NOMO-1 treated with DMSO at 0.1 percent for 48 hours (cell line): ENCODE measurements at regions not wholly inside any gene's neighbourhood (a gene's known extent, or its start where the extent isn't known, plus 50 kb on each side); places are given as distances from the start of the nearest gene placed in this dataset.

ENCODE experiments used
- DNase-seq: peaks from one replicate; lab custom pipeline; 2025; ENCODE audit not compliant: unreplicated experiment; lab: John Stamatoyannopoulos, UW

GRCh38 chr4:10984815-10985214 is 300.2 kb upstream of the CLNK start:
- DNase-seq, result no peak

GRCh38 chr4:10983885-10984640 is 299.5 kb upstream of the CLNK start:
- no peak for DNase-seq

DNA sequence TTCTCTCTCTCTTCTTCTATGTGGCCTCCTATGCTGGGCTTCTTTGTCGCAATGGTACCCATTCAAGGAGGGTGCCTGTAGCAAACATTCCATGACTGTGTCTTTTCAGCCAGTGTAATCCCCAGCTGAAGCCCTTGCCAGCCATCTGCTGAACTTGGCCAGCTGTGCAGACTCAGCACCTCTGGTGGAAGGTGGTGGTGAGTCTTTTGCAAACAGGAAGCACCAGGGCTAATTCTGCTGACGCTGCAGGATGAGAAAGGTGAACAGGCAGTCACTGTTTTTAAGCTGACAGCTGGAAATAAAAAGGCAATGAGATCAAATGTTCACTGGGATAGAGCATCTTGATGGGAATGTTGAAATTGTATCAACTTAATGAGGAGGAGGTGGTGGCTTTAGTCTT is 298.7 kb upstream of the CLNK start:
- no peak for DNase-seq

GRCh38 chr4:10982305-10982704 is 297.7 kb upstream of the CLNK start:
- DNase-seq, result no peak

DNA sequence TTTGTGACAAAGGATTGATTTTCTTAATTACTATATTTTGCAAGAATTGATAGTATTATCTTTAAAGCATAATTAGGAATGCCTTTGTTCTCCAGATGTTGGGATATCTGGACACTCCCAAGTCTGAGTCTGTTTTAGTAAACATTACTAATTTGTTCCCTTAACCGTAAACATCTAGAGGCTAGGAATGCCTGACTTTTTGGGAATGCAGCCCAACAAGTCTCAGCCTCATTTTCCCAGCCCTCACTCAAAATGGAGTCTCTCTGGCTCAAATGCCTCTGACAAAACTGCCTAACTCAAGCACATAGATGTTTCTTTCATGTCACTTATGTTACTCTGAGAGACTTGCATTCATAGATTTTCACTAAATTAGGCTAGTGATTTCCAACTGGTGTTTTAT is 297.0 kb upstream of the CLNK start:
- DNase-seq, result no peak

DNA sequence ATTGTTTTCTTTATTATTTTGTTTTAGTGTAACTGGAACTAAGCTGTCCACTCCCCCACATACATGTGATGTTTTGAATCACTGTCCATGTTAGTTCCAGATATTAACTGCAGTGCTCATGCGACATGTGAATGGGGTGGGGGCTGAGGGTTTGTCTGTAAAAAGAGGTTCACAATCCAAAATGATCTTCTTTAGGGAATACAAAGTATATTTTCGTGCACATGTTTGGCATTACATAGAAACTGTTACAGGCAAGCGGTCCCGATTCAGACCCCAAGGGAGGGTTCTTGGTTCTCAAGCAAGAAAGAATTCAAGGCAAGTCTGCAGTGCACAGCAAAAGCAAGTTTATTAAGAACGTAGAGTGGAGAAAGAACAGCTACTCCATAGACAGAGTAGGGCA is 296.5 kb upstream of the CLNK start:
- DNase-seq, result no peak

GRCh38 chr4:10979032-10979431 is 294.5 kb upstream of the CLNK start:
- DNase-seq, result no peak

GRCh38 chr4:10977534-10977933 is 293.0 kb upstream of the CLNK start:
- DNase-seq, result peak; percentile 6

DNA sequence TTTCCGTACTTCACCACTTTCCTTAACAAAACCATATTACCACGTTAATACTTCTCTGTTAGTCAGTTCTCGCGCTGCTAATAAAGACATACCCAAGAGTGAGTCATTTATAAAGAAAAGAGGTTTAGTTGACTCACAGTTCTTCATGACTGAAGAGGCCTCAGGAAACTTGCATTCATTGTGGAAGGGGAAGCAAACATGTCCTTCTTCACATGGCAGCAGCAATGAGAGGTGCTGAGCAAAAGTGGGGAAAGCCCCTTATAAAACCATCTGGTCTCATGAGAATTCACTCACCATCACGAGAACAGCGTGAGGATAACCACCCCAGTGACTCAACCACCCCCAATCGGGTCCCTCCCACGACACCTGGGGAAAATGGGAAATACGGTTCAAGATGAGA is 289.8 kb upstream of the CLNK start:
- DNase-seq, result no peak

GRCh38 chr4:10973686-10974085 is 289.1 kb upstream of the CLNK start:
- DNase-seq, result no peak

DNA sequence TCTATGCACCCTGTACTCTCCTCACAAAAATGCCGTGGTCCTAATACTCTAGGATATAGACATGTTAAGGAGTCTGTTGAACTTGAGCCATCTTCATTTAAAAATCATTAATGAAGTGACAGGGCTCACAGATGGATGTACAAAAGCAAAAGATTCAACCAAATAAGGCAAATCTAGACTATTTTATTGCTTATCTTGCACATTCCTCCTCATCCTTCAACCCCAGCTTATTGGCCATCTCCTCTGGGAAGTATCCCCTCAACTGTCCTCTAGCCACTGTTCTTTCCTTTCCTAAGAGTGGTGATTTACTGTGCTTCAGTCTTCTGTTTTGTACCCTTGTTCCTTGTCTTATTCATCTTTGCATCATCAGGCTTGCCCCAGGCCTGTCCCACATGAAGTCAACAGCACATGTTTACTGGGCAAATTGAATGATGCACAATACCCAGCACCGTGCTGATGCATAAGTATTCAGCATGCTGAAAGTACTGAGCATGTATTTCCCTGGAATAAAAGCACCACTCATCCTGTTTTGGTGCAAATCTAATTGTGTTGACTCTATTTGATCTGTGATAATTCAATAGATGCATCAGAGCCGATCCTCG is 287.3 kb upstream of the CLNK start:
- DNase-seq, result no peak

GRCh38 chr4:10965196-10965595 is 280.6 kb upstream of the CLNK start:
- DNase-seq, result no peak

DNA sequence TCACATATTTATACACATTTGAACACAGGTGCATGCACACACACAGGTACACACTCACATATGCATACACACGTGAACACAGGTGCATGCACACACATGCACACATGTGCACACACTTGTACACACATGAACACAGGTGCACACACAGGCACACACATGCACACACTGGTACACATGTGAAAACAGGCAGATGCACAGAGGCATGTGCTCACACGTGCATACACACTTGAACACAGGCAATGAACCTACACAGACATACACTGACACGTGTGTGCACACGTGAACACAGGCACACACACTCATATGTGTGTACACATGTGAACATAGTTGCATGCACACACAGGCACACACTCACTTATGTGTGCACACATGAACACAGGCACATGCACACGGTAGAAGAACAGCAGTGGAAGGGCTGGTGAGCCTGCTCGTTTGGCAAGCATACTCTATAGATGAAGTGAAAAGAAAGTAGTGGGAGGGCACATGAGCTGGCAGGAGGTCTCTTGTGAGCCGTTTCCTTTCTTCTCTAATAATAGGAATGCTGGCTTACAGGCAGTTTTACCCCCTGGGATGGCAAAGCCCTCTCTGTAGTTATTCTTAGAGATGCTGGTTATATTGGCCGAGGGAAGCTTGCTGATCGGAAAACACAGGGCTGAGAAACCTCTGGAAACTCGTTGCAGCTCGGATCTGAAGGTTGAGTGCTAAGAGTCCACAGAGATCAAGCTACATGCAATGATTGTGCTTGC is 279.6 kb upstream of the CLNK start:
- no peak for DNase-seq

GRCh38 chr4:10963241-10963640 is 278.7 kb upstream of the CLNK start:
- no peak for DNase-seq

GRCh38 chr4:10962246-10962645 is 277.7 kb upstream of the CLNK start:
- no peak for DNase-seq

GRCh38 chr4:10960389-10960788 is 275.8 kb upstream of the CLNK start:
- DNase-seq, result no peak

DNA sequence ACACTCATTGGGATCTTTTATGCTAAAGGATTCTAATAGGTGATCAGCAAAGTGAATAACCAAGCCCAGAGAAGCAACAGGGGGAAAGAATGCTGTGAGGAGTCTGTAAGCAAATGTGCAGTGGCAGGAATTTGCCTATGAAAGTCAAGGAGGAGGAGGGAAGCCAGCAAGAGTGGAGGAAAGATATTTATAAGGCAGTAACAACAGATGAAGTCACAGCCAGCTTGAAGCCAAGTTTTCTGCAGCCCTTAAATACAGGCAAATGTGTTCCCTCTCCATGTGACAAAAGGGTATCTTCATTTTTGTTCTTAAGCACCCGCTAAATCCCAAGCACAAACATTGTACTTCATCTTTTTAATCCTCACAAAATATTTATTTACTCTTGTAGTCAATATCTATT is 275.0 kb upstream of the CLNK start:
- DNase-seq, result no peak

GRCh38 chr4:10958226-10958856 is 273.8 kb upstream of the CLNK start:
- DNase-seq, result no peak

DNA sequence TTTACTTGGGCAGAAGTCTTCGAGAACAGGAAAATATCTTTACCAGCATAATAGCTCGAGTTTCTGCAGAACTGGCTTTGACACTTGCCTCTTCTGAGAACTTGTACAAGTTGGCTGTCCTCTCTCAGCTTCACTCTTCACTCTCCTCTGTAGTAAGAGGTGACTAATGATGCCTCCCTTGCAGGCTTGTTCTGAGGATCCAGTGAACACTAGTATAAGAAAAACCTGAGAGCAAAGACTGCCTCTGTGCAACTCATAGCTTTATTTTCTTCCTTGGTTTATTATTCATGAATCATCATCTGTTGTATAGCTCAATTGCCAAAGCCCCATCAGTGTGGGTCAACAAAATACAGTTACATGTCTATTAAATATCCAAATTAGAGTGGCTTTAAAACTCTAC is 266.7 kb upstream of the CLNK start:
- DNase-seq, result no peak

DNA sequence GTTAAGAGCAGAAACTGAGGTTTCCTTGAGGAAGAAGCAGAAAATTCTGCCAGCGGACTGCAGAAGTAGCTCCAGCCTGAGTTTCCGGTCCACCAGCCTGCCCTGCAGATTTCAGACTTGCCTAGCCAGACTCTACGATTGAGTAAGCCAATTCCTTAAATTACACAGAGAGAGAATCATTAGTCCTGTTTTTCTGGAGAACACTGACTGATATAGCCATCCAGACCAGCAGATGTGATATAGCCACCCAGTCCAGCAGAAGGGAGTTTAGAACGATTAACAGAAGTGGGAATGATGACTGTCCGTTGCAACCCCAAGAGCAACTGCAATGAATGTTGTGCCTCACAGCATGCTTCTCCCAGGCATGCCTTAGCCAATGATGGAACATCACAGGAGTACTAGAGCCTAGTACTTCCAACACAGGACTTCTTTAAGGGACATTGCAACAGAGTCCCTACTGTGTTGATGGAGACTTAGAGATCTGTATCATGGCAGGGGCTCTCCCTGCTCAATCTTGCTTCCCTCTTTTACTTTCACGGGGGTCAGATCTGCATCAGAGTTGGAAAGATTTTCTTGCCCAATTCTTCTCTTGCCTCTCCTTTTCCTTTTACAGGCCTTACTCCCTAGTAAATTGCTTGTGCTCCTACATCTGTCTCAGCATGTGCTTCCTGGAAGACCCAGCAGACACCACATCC is 264.6 kb upstream of the CLNK start:
- DNase-seq, result no peak

GRCh38 chr4:10947898-10948297 is 263.3 kb upstream of the CLNK start:
- no peak for DNase-seq
